Ramos (cell line): ENCODE measurements at regions not wholly inside any gene's neighbourhood (a gene's known extent, or its start where the extent isn't known, plus 50 kb on each side); places are given as distances from the start of the nearest gene placed in this dataset.
"Not testable (repeated sequence)": the region's sequence is repeated elsewhere in the genome, so short reads cannot be mapped to it uniquely, and the experiment has no call there.

Source experiments
- in situ Hi-C: fragments of 300-500 bp; cut with MboI; formaldehyde crosslinking; loops from one replicate; pipeline ENCODE4 v1.14.3; 2022; ENCODE audit warnings: low sequenced_read_pairs; ENCODE audit not compliant: unreplicated experiment

GRCh38 chr14:58969951-58970751, 218.3 kb upstream of the DAAM1 start:
- in situ Hi-C loops, result no loop called here

GRCh38 chr14:58972233-58973017, 216.0 kb upstream of the DAAM1 start:
- in situ Hi-C loops, result no loop called here

DNA sequence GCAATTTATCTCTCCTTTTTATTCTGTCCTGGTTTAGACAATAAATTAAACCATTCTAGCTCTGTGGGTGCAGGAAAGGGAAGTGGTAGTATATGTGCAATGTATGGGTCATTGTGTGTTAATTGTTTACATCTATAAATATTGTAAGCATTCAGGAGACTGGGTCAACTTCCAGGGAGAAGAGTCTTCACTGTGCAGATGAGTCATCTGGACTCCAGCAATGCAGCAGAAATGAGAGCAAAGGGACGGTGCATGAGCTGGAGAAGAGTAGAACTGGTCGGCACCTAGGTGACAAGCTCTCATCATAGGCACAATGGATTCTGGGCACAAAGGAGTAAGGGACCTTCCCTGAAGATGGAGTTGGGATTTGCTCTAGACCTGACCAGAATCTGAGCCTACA, 211.1 kb upstream of the DAAM1 start:
- in situ Hi-C loops, result no loop called here

DNA sequence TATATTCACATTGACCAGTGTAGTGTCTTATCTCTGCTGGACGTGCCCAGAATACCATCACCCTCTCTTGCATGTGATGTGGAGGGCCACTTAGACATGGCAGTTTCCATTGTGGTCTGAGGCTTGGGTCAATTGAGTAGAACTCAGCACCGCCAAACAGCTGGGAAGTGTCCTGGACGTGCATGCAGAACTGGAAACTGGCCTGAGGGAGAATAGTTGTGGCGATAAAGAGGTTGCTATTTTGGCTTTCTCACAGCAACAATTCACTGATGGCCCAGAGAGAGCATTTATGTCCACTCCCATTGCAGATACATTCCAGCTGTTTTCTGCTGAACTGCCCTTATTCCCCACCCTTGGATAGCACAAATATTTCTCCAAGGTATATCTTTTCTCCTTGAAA, 210.1 kb upstream of the DAAM1 start:
- in situ Hi-C loops, result no loop called here

DNA sequence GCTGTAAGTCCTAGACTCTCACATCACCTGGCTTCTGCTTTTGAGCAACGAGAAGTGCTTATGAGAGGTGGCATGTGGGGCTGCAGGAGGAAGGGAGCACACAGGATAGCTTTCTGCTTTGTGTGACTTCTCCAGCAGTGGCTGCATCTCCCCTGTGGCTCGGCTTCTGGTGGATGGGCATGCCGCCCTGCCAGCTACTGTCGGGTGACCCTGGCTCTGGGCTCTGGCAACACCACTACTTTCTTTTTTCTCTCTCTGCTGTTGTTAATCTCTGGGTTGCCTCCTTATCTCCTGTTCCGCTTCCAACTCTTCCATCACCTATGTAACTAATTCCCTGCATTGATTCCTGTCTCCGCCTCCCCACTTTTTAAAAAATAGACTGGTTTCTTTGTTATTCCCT, 209.1 kb upstream of the DAAM1 start:
- in situ Hi-C loops, result no loop called here

DNA sequence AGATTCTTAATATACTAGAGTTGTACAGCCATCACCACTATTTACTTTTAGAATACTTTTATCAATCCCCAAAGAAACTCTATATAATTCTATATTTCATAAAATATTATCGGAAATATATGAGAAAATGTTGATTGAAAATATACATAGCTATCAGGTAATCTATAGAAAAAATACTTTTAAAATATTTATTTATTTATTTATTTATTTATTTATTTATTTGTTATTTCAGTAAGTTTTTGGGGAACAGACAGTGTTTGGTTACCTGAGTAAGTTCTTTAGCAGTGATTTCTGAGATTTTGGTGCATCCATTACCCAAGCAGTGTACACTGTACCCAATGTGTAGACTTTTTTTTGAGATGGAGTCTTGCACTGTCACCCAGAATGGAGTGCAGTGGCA, 206.6 kb upstream of the DAAM1 start:
- in situ Hi-C loops, result no loop called here

DNA sequence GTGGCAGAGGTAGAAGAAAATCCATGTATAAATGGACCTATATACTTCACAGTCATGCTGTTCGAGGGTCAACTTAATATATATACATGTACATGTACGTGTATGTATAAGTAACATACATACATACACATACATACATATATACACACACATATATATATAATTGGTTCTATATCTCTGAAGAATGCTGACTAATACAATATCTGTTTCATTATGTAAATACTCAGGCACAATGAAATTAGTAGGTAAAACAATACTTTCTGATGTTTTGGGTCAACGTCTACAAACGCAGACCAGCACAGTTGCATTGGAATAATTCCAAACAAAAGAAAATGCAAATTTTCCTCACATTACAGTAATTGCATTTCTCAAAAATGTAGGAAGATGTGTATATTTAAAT, 202.7 kb upstream of the DAAM1 start:
- in situ Hi-C loops, result no loop called here

DNA sequence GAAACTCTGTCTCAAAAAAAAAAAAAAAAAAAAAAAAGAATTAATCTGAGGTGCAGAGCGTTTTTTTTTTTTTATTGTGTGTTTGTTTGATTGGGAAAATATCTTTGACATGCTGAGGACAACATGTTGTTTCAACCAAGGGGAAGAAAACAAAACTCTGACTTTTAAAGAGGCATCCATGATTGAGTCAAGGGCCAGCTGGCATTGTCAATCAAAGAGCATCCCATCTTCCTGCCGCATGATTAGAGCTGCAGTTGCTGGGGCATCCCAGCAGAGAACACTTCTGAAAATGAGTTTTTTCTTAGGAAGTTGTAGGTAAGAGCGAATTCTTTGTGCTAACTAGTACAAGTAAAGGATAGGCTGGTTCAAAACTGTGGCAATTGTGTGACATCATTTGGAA, 200.9 kb upstream of the DAAM1 start:
- in situ Hi-C loops, result no loop called here

- in situ Hi-C loops, result no loop called here
These were observed 195.5 kb upstream of the DAAM1 start for GRCh38 chr14:58992935-58993334.

- in situ Hi-C loops, result no loop called here
These were observed 194.3 kb upstream of the DAAM1 start for GRCh38 chr14:58994130-58994529.

- in situ Hi-C loops, result no loop called here
These were observed 184.5 kb upstream of the DAAM1 start for GRCh38 chr14:59004012-59004411.

DNA sequence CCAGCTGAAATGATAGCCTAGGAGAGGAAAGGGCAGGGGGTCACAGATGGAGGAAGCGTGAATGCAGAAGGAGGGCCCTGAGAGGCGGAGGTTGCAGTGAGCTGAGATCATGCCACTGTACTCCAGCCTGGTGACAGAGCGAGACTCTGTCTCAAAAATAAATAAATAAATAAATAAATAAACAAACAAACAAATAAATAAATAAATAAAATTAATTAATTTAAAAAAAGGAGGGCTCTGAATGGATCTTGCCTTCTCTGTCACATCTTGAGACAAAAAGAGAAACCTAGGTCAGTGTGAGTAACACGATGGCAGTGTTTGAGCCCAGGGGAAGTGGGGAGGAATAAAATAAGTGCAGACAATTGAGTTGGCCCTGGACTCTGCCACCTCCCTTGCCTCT, 182.3 kb upstream of the DAAM1 start:
- in situ Hi-C loops, result not testable (repeated sequence)

- in situ Hi-C loops, result no loop called here
These were observed 178.5 kb upstream of the DAAM1 start for GRCh38 chr14:59009967-59010366.

DNA sequence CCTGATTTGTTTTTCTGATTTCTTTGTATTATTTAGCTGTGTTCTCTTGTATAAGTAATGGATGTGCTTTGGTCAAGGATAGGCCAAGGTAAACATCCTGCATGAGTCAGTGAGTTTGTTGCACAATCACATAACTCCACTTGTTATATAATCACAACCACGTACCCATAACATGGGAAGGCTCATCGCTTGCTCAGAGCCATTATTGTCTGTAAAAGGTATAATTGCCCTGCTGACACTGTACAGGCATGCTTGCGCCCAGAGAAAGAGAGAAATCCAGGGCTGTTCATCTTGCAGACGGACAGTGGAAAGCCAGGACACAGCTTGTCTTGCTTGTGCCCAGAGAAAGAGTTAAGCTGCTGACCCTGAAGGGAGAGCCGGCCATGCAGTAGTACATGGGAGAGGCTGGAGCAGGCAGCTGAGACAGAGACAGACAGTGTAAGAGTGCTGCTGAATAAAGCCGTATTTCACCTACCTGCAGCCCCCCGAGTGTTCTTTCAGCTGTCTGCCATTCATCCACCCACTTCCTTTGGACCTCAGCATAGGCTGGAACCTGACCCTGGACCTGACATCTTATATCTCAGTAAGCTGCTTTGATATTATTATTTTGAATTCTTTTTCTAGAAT, 174.7 kb upstream of the DAAM1 start:
- in situ Hi-C loops, result no loop called here

- in situ Hi-C loops, result no loop called here
These were observed 173.0 kb upstream of the DAAM1 start for GRCh38 chr14:59015482-59015881.

- in situ Hi-C loops, result no loop called here
These were observed 171.0 kb upstream of the DAAM1 start for GRCh38 chr14:59017285-59017965.

- in situ Hi-C loops, result no loop called here
These were observed 170.0 kb upstream of the DAAM1 start for GRCh38 chr14:59018460-59018859.

- in situ Hi-C loops, result no loop called here
These were observed 169.5 kb upstream of the DAAM1 start for GRCh38 chr14:59018978-59019377.

- in situ Hi-C loops, result no loop called here
These were observed 168.1 kb upstream of the DAAM1 start for GRCh38 chr14:59020382-59020781.

GRCh38 chr14:59022144-59022543, 166.3 kb upstream of the DAAM1 start:
- in situ Hi-C loops, result no loop called here

DNA sequence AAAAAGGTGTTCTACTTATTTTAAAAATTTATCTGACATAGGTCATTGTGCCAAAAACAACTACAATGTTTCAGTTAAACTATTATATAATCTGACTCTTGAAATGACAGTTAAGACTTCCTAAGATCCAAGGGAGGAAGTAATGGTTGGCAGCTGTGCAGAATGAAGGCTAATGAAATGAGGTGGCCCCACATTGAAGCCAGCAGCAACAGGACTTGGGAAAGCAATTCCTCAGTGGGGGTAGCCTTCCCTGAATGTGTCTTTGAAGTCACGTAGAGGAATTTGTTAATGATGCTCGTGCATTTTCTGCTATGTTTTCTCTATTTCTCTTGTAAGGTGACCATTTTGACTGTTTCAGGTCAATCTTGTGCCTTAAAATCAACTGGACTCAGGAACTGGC, 162.4 kb upstream of the DAAM1 start:
- in situ Hi-C loops, result no loop called here
